H9 (cell line): ENCODE measurements at regions not wholly inside any gene's neighbourhood (a gene's known extent, or its start where the extent isn't known, plus 50 kb on each side); places are given as distances from the start of the nearest gene placed in this dataset.

Source experiments
- DNase-seq: peaks from one replicate; pipeline ENCODE4 v3.0.0-alpha.2; 2017
- H2AFZ ChIP-seq: one replicate; pipeline ENCODE4 v1.6.1; 2013; ENCODE audit warnings: mild to moderate bottlenecking, low read length, control low read depth, moderate library complexity
- H2AK5ac ChIP-seq: 2 replicates; pipeline ENCODE4 v1.6.1; 2013; ENCODE audit warnings: low read length, control low read depth, mixed read lengths; ENCODE audit not compliant: insufficient read length
- H2BK120ac ChIP-seq: one replicate; pipeline ENCODE4 v1.6.1; 2013; ENCODE audit warnings: low read depth, mild to moderate bottlenecking, low read length, control low read depth, inconsistent platforms; ENCODE audit not compliant: poor library complexity, severe bottlenecking
- H2BK12ac ChIP-seq: 2 replicates; pipeline ENCODE4 v1.6.1; 2013; ENCODE audit warnings: low read length, control low read depth, mixed read lengths, low read depth; ENCODE audit not compliant: insufficient read length
- H2BK15ac ChIP-seq: 2 replicates; pipeline ENCODE4 v1.6.1; 2013; ENCODE audit warnings: low read depth, low read length, control low read depth
- H2BK20ac ChIP-seq: one replicate; pipeline ENCODE4 v1.6.1; 2013; ENCODE audit warnings: low read depth, mild to moderate bottlenecking, low read length, control low read depth, inconsistent platforms; ENCODE audit not compliant: poor library complexity, severe bottlenecking
- H2BK5ac ChIP-seq: 2 replicates; pipeline ENCODE4 v1.6.1; 2013; ENCODE audit warnings: low read length, control low read depth, mixed read lengths; ENCODE audit not compliant: insufficient read length
- H3K14ac ChIP-seq: 2 replicates; pipeline ENCODE4 v1.6.1; 2013; ENCODE audit warnings: low read length, control low read depth; ENCODE audit not compliant: insufficient read depth
- H3K18ac ChIP-seq: 2 replicates; pipeline ENCODE4 v1.6.1; 2013; ENCODE audit warnings: low read depth, mild to moderate bottlenecking, mixed read lengths, low read length, control low read depth; ENCODE audit not compliant: insufficient read length
- H3K23ac ChIP-seq: 2 replicates; pipeline ENCODE4 v1.6.1; 2013; ENCODE audit warnings: low read length, control low read depth, mixed read lengths, low read depth; ENCODE audit not compliant: insufficient read length
- H3K23me2 ChIP-seq: 2 replicates; pipeline ENCODE4 v1.6.1; 2013; ENCODE audit warnings: low read depth, mild to moderate bottlenecking, mixed read lengths, low read length, control low read depth; ENCODE audit not compliant: insufficient read length, poor library complexity, severe bottlenecking
- H3K27ac ChIP-seq: 2 replicates; pipeline ENCODE4 v1.5.1; 2013; ENCODE audit warnings: low read length, control low read depth, mixed read lengths, low read depth; ENCODE audit not compliant: insufficient read length
- H3K27me3 ChIP-seq: 2 replicates; pipeline ENCODE4 v1.6.1; 2013; ENCODE audit warnings: low read length, control low read depth, inconsistent platforms; ENCODE audit not compliant: insufficient read depth
- H3K4ac ChIP-seq: 2 replicates; pipeline ENCODE4 v1.6.1; 2013; ENCODE audit warnings: low read depth, mild to moderate bottlenecking, control low read depth, inconsistent platforms, low read length, moderate library complexity
- H3K4me1 ChIP-seq: 2 replicates; pipeline ENCODE4 v1.6.1; 2013; ENCODE audit warnings: low read length, control low read depth, inconsistent platforms; ENCODE audit not compliant: insufficient read depth
- H3K4me2 ChIP-seq: 2 replicates; pipeline ENCODE4 v1.6.1; 2013; ENCODE audit warnings: low read length, control low read depth, mixed read lengths; ENCODE audit not compliant: insufficient read length, insufficient read depth
- H3K56ac ChIP-seq: 2 replicates; pipeline ENCODE4 v1.6.1; 2013; ENCODE audit warnings: low read depth, mild to moderate bottlenecking, mixed read lengths, low read length, control low read depth; ENCODE audit not compliant: insufficient read length
- H3K79me1 ChIP-seq: 2 replicates; pipeline ENCODE4 v1.6.1; 2013; ENCODE audit warnings: low read depth, mild to moderate bottlenecking, moderate library complexity, low read length, control low read depth, inconsistent platforms; ENCODE audit not compliant: insufficient read depth, poor library complexity, severe bottlenecking
- H3K79me2 ChIP-seq: 2 replicates; pipeline ENCODE4 v1.6.1; 2013; ENCODE audit warnings: low read length, control low read depth, inconsistent platforms; ENCODE audit not compliant: insufficient read depth
- H3K9ac ChIP-seq: 2 replicates; pipeline ENCODE4 v1.6.1; 2013; ENCODE audit warnings: low read length, control low read depth, mixed read lengths; ENCODE audit not compliant: insufficient read length; ENCODE audit errors: extremely low read depth
- H3K9me3 ChIP-seq: one replicate; pipeline ENCODE4 v1.6.1; 2013; ENCODE audit warnings: low read depth, low read length, inconsistent platforms; ENCODE audit not compliant: control insufficient read depth
- H3T11ph ChIP-seq: one replicate; pipeline ENCODE4 v1.6.1; 2013; ENCODE audit warnings: mild to moderate bottlenecking, low read length, control low read depth, inconsistent platforms
- H4K20me1 ChIP-seq: one replicate; pipeline ENCODE4 v1.6.1; 2013; ENCODE audit not compliant: control insufficient read depth, insufficient read length, insufficient read depth
- H4K5ac ChIP-seq: 2 replicates; pipeline ENCODE4 v1.6.1; 2013; ENCODE audit warnings: low read depth, mild to moderate bottlenecking, mixed read lengths, low read length, control low read depth; ENCODE audit not compliant: insufficient read length
- H4K8ac ChIP-seq: replicated peaks from 2 replicates; pipeline ENCODE4 v1.6.1; 2013; ENCODE audit warnings: low read length, control low read depth, mixed read lengths, low read depth; ENCODE audit not compliant: insufficient read length
- H4K91ac ChIP-seq: 2 replicates; pipeline ENCODE4 v1.6.1; 2013; ENCODE audit warnings: low read depth, mild to moderate bottlenecking, moderate library complexity, mixed read lengths, low read length, control low read depth; ENCODE audit not compliant: insufficient read length
- H3K27ac Mint-ChIP-seq, 3 experiments: 2 replicates in 2 of 3; 3 replicates in 1 of 3; pipeline ENCODE4 v1.8.0; 2020 to 2021; ENCODE audit warnings: mixed read lengths in 3 of 3, mild to moderate bottlenecking in 1 of 3, moderate library complexity in 1 of 3
- H3K27me3 Mint-ChIP-seq: 2 replicates; pipeline ENCODE4 v1.8.0; 2021; ENCODE audit warnings: low read depth, mild to moderate bottlenecking, moderate library complexity, mixed read lengths
- H3K36me3 Mint-ChIP-seq, 3 experiments: 2 replicates in 2 of 3; 3 replicates in 1 of 3; pipeline ENCODE4 v1.8.0; 2020 to 2021; ENCODE audit warnings: low read depth in 3 of 3, mixed read lengths in 3 of 3; ENCODE audit not compliant: insufficient read depth in 1 of 3
- H3K4me1 Mint-ChIP-seq, 2 experiments: 2 replicates each; pipeline ENCODE4 v1.8.0; 2020; ENCODE audit warnings: mixed read lengths in 2 of 2
- H3K4me3 Mint-ChIP-seq, 2 experiments: 2 replicates in 1 of 2; 3 replicates in 1 of 2; pipeline ENCODE4 v1.8.0; 2020 to 2021; ENCODE audit warnings: mild to moderate bottlenecking in 2 of 2, mixed read lengths in 2 of 2, moderate library complexity in 1 of 2
- H3K9me3 Mint-ChIP-seq, 2 experiments: 2 replicates in 1 of 2; 3 replicates in 1 of 2; pipeline ENCODE4 v1.8.0; 2020; ENCODE audit warnings: mild to moderate bottlenecking in 2 of 2, mixed read lengths in 2 of 2, moderate library complexity in 1 of 2
- WGBS: extraction: QIAGEN DNeasy Blood & Tissue Kit; methylation state at CpG from one replicate; pipeline ENCODE4 v1.1.7; 2013; ENCODE audit warnings: missing lambda C conversion rate, low lambda C conversion rate, mixed read lengths; ENCODE audit not compliant: insufficient read length; ENCODE audit errors: extremely low coverage; 5-methylcytosine and 5-hydroxymethylcytosine counted together
- TF ChIP-seq, protein P1 (sequence below): fragments of 200-600 bp; sonication (generic); conservative IDR thresholded peaks from 3 replicates; pipeline ENCODE4 v1.8.0; 2021; ENCODE audit warnings: antibody characterized with exemption, mild to moderate bottlenecking

DNA sequence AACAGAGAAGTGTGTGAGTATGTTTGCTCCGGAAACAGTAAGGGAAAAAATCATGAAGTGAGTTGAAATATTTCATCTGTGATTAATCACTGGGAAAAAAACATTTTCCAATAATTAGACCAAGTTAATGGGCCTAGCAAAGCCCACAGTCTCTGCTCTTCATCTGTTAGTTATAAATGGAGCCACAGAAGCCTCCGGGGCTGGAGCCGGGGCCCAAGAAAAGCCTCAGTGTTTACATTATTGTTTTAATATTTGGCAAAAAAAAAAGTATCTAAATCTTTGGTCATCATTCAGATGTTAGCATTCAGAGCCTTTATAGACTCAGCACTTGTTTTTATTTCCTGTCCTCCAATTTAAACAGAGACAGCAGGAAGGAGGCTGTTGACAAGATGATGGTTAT is 115.0 kb downstream of the UBE2U start:
- no CpG with 5 or more reads among the region's 3 CpGs for WGBS
- Histone ChIP-seq H4K20me1 (no peaks in the 10 kb centered on the region), H3K27ac (no peak overlapping the region), H2BK5ac (no peak overlapping the region), H3K9me3 (no peaks in the 10 kb centered on the region), H2AFZ (no peak overlapping the region), H2AK5ac (no peak overlapping the region), H2BK12ac (no peak overlapping the region), H3K56ac (no peak overlapping the region), H4K91ac (no peak overlapping the region), H3K4ac (no peak overlapping the region), H3K14ac (no peak overlapping the region), H3K9ac (no peak overlapping the region), H3K18ac (no peak overlapping the region), H3K27me3 (no peaks in the 10 kb centered on the region), H3K79me2 (no peaks in the 10 kb centered on the region), H3K23ac (no peak overlapping the region), H4K8ac (no peak overlapping the region), H2BK120ac (no peak overlapping the region), H3T11ph (no peak overlapping the region), H3K4me1 (no peaks in the 10 kb centered on the region; the same call in 1 of the 2 replicates), H3K4me2 (no peak overlapping the region), H2BK20ac (no peak overlapping the region), H4K5ac (no peak overlapping the region), H3K23me2 (no peaks in the 10 kb centered on the region), H3K79me1 (no peaks in the 10 kb centered on the region), H2BK15ac (no peak overlapping the region)
- TF ChIP-seq, protein P1, sequence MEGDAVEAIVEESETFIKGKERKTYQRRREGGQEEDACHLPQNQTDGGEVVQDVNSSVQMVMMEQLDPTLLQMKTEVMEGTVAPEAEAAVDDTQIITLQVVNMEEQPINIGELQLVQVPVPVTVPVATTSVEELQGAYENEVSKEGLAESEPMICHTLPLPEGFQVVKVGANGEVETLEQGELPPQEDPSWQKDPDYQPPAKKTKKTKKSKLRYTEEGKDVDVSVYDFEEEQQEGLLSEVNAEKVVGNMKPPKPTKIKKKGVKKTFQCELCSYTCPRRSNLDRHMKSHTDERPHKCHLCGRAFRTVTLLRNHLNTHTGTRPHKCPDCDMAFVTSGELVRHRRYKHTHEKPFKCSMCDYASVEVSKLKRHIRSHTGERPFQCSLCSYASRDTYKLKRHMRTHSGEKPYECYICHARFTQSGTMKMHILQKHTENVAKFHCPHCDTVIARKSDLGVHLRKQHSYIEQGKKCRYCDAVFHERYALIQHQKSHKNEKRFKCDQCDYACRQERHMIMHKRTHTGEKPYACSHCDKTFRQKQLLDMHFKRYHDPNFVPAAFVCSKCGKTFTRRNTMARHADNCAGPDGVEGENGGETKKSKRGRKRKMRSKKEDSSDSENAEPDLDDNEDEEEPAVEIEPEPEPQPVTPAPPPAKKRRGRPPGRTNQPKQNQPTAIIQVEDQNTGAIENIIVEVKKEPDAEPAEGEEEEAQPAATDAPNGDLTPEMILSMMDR = no peak
- H3K9me3 Mint-ChIP-seq = no peaks in the 10 kb centered on the region
- no peak overlapping the region for H3K4me3 Mint-ChIP-seq
- H3K36me3 Mint-ChIP-seq = no peaks in the 10 kb centered on the region
- H3K27ac Mint-ChIP-seq = no peak overlapping the region; a peak in 1 of 7 replicates
- H3K4me1 Mint-ChIP-seq = peaks cover 8 to 12% of the 10 kb centered on the region in 2 experiments
- no peak for DNase-seq
- no peaks in the 10 kb centered on the region for H3K27me3 Mint-ChIP-seq
